AG04449 (cell line): ENCODE measurements at regions not wholly inside any gene's neighbourhood (a gene's known extent, or its start where the extent isn't known, plus 50 kb on each side); places are given as distances from the start of the nearest gene placed in this dataset.

ENCODE experiments used
- CTCF ChIA-PET: fragments of 350-600 bp; formaldehyde crosslinking; extraction: SDS; loops from one replicate; lab custom pipeline; 2021; ENCODE audit warnings: antibody characterized with exemption; lab: Yijun Ruan, JAX
- POLR2A ChIA-PET: fragments of 400-600, 350-600 bp; formaldehyde crosslinking; extraction: SDS; loops from one replicate; lab custom pipeline; 2020; ENCODE audit warnings: antibody characterized with exemption, inconsistent platforms; lab: Yijun Ruan, JAX
- DNase-seq: peaks from one replicate; pipeline ENCODE4 v3.0.0-alpha.2; 2010; ENCODE audit warnings: low read depth, low spot score
- H3K4me3 ChIP-seq: 2 replicates; pipeline ENCODE4 v1.5.1; 2011; ENCODE audit warnings: low read depth, mild to moderate bottlenecking, control low read depth, low read length
- CTCF ChIP-seq: IDR thresholded peaks from one replicate; pipeline ENCODE4 v1.5.1; 2011; ENCODE audit warnings: mild to moderate bottlenecking, moderate library complexity, low read length, control low read depth, inconsistent platforms; ENCODE audit not compliant: insufficient read depth; ENCODE audit errors: missing control alignments

DNA sequence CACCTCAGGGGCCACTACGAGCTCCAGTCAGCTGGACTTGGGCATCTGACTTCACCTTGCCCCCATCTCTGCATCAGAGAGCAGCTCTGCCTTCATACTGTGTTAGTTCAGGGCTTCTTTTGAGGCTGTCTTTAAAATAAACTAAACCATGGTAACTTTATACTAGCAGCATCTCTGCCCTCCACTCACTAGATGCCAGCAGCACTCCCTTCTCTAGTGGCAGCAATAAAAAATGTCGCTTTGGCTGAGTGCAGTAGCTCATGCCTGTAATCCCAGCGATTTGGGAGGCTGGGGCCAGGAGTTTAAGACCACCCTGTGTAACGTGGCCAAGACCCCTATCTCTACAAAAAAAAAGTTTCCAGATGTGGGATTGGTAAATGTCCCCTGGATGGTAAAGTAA, 584.4 kb downstream of the INHBA start:
- CTCF ChIA-PET = interaction anchor here (1.4 kb wide), 1 partner anchor 578 kb away, joined by 4 read pairs; no protein-coding TSS in a partner anchor
- POLR2A ChIA-PET = no interaction called here
- TF ChIP-seq CTCF = no peak
- H3K4me3 ChIP-seq = no peak overlapping the region
- no peak for DNase-seq

DNA sequence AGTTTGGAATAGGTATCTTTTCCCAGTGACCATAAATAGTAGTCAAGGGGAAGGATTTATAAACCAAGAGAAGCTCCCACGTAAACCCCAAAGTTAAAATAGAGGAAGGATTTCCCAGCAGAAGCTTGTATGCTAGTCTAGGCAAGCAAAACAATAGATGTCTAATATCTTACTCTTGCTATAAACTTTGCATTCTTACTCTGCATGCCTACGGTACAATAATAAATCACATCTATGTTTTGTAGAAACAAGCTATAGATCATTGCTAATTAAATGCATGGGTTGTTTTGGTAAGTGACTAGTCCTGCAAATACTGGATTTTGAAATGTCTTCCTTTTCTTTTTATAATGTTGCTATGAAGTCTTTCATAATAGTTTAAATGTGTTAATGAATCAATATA, 585.5 kb downstream of the INHBA start:
- no peak overlapping the region for H3K4me3 ChIP-seq
- TF ChIP-seq CTCF = no peak
- DNase-seq = no peak
- ChIA-PET CTCF (interaction anchor here (1.4 kb wide), 1 partner anchor 9 kb away, joined by 4 read pairs; no protein-coding TSS in a partner anchor), POLR2A (no interaction called here)

GRCh38 chr7:41116817-41117216, 586.1 kb downstream of the INHBA start:
- CTCF ChIA-PET = interaction anchor here (1.4 kb wide), 1 partner anchor 9 kb away, joined by 4 read pairs; no protein-coding TSS in a partner anchor
- TF ChIP-seq CTCF = no peak
- no peak overlapping the region for H3K4me3 ChIP-seq
- POLR2A ChIA-PET = no interaction called here
- no peak for DNase-seq

DNA sequence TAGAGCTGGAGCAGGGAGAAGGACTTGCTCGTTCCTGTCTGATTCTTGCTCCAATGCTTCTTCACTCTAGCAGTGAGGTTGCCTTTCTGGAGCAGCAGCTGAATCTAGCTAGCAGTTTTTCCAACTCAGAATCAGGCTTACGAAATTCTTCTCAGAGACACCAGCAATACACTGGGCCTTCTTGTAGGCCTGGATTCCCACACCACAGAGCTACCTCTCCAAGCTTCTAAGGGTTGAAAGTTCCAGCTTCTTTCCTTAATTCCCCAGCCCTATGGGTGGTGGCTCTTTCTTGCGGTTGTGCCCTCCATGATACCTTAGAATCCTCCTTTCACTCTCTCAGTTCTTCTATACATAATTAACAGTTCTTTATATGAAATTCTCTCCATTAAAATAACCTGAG, 586.6 kb downstream of the INHBA start:
- POLR2A ChIA-PET = no interaction called here
- no peak overlapping the region for H3K4me3 ChIP-seq
- TF ChIP-seq CTCF = no peak
- CTCF ChIA-PET = interaction anchor here (1.4 kb wide), 1 partner anchor 10 kb away, joined by 4 read pairs; no protein-coding TSS in a partner anchor
- DNase-seq = no peak

GRCh38 chr7:41114691-41115090, 588.2 kb downstream of the INHBA start:
- no peak overlapping the region for H3K4me3 ChIP-seq
- CTCF ChIA-PET = no interaction called here
- no peak for TF ChIP-seq CTCF
- POLR2A ChIA-PET = no interaction called here
- DNase-seq = no peak

DNA sequence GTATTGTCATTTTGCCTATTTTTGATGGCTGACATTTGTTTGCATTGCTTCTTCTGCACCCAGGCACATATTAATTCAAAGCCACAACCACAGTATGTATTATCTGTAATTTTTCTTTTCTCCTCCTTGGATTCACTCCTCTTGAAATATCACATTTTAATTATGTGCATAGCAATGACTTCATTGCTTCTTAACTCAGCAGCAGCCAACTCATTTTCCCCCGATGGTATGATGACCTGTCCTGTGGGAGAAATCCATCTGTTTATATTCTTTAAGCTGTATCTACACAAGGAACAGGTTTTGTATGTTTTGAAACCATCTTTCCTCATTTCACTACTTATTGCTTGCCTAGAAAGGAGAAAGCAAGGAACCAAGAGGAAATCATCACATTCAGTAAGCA, 588.8 kb downstream of the INHBA start:
- CTCF ChIA-PET = no interaction called here

More for the DNA sequence above, 588.8 kb downstream of the INHBA start:
- DNase-seq = no peak
- no peak overlapping the region for H3K4me3 ChIP-seq
- no peak for TF ChIP-seq CTCF
- POLR2A ChIA-PET = no interaction called here
